HG03097 (cell line): ENCODE measurements at regions not wholly inside any gene's neighbourhood (a gene's known extent, or its start where the extent isn't known, plus 50 kb on each side); places are given as distances from the start of the nearest gene placed in this dataset.
"Not testable (repeated sequence)": the region's sequence is repeated elsewhere in the genome, so short reads cannot be mapped to it uniquely, and the experiment has no call there.

ENCODE experiments used
- ATAC-seq: cut with Tn5 transposase; IDR thresholded peaks from one replicate; pipeline ENCODE4 v1.9.1; 2021; ENCODE audit not compliant: unreplicated experiment, low FRiP score

- ATAC-seq, result no peak
Measured at GRCh38 chr12:91651728-91652127, 469.1 kb upstream of the DCN start.

- no peak for ATAC-seq
Measured at GRCh38 chr12:91643763-91644162, 461.1 kb upstream of the DCN start.

DNA sequence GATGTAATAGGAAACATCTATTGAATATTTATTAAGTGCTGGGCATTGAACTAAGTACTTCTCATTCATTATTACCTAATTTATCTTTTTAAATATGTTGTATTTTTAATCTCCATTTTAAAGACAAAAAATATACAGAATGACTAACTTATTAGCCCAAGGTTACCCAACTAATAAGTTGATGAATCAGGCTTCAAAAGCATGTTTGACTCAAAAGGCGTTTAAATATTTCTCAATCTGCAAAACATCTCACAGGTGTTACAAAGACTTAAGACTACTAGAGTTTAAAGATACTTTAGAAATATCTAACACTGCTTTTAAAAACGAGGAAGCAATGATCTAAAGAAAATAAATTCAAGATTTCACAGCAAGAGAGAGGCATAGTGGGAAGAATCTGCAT lies 457.4 kb upstream of the DCN start:
- no peak for ATAC-seq

- no peak for ATAC-seq
Measured at GRCh38 chr12:91639327-91639726, 456.7 kb upstream of the DCN start.

DNA sequence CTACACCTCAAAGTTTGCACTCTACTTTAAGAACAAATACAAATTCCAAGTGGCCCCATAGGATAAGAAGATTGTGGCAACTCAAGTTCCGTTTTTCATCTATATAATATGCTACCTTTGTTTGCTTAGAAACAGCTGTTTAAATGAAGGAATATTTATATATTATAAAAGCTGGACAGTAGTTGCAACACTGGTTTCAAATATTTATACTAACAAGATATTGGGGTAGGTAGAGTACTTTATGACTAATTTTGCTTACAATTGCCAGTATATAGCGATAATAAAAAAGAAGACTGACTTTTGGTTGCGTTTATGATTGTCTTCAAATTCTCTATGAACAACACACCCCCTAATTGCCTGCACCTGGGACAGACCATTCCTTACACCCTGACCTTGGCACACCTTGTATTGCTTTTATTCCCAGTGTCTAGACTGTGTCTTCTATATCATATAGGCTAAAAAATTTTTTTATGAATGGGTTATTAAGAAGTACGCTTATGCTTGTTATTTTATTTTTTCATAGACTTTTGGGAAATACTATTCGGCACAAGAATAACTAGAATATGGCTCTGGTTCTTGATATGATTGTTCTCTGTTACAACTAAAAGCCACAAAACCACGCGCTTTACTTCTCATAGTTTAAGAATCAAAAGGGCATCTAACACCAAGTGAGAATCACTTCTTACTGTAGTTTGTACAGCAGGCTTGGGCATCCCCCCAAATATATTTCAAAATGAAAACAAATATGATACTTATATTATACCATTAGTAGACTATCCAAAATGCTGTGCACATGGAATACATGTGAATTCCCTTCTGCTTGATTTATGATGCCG lies 455.4 kb upstream of the DCN start:
- no peak for ATAC-seq

- no peak for ATAC-seq
Measured at GRCh38 chr12:91636721-91637120, 454.1 kb upstream of the DCN start.

DNA sequence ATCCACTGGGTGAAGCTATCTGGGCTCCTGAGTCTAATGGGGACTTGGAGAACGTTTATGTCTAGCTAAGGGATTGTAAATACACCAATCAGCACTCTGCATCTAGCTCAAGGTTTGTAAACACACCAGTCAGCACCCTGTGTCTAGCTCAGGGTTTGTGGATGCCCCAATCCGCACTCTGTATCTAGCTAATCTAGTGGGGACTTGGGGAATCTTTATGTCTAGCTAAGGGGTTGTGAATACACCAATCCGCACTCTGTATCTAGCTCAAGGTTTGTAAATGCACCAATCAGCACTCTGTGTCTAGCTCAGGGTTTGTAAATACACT lies 451.7 kb upstream of the DCN start:
- not testable (repeated sequence) for ATAC-seq

DNA sequence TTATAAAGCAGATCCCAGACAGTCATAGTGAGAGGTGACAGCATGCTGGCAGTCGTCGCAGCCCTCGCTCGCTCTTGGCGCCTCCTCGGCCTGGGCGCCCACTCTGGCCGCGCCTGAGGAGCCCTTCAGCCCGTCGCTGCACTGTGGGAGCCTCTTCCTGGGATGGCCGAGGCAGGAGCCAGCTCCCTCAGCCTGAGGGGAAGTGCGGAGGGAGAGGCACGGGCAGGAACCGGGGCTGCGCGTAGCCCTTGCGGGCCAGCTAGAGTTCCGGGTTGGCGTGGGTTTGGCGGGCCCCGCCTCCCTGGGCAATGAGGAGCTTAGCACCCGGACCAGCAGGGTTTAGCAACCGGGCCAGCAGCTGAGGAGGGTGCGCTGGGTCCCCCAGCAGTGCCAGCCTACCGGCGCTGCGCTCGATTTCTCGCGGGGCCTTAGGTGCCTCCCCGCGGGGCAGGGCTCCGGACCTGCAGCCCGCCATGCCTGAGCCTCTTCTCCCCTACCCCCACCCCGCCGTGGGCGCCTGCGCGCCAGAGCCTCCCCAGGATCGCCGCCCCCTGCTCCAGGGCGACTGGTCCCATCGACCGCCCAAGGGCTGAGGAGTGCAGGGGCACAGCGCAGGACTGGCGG lies 451.2 kb upstream of the DCN start:
- no peak for ATAC-seq

- ATAC-seq, result no peak
Measured at GRCh38 chr12:91633206-91633605, 450.6 kb upstream of the DCN start.

DNA sequence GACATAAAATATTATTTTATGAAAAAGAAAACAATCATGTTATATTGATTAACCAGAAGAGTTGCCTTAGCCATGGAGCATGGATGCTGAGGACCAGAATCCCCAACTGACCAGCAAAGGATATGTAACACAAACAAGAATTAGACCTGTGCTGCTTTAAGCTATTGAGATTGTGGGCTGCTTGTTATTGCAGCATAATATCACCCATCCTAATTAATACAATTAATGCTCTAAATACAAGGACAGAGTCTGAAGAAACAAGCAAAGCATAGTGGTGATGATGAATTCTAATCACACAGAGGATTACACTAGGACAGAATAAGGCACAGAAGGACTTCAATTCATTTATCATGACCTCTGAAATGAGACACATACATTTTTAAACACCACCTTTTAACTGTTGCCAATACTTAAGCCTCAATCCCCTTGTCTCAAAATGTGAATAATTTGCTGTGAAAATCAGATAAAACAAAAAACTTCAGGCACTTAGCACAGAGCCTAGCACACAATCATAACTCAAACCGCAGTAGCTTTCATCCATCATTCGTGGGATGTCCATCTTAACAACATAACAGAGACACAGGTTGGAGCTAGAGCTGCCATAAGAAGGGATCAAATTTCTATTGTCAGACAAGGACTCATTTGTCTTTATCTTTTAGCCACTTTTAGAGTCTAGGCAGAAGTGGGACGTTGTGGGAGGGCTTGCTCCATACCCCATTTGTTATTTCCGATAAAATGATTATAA lies 449.6 kb upstream of the DCN start:
- no peak for ATAC-seq

DNA sequence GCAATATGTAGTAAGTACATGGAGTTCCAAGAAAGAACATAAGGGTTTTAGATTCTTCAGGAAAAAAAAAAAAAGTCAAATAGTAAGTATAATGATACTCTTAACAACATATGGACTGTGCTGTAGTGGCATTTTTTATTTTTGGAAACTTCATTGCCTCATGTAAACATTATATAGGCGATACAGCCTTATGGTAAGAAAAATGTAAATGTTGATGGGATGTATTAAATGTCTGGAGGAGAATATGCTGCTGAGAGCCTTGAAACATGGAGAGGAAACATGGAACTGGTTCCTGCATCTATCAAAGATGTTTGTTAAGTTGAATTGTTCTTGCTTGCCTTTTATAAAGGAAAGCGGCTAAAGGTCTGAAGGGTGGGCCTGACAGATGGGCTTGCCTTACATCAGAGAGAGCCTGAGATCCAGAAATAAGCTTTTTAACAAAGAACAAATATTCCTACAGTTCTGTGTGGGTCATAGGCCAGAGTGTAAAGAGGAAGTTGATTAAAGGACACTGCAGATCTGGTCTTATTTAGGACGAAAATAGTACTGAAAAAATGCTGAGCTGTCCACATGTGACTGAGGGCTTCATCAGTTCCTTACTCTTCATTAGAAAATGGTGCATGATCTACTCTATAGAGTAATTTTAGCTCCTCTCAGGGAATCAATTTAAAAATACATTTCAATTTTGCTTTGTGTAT lies 448.1 kb upstream of the DCN start:
- no peak for ATAC-seq

DNA sequence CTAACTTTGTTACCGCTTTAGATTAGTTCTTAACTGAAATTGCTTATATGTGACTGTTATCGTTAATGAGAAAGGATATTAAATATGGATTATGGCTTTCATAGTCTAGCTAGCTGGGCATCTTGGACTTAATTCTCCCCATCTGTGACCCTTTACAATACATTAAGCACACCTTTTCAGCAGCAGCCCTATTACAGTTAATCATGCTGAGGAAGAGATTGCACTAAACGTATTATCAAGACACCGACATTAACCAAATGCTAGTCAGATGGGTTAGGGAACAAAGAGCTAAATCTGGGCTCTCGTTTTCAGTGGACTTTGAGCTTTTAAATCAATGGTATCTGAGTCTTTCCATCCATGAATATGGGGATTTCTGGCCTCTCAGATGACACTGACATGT lies 447.5 kb upstream of the DCN start:
- no peak for ATAC-seq

- no peak for ATAC-seq
Measured at GRCh38 chr12:91629440-91629839, 446.8 kb upstream of the DCN start.

DNA sequence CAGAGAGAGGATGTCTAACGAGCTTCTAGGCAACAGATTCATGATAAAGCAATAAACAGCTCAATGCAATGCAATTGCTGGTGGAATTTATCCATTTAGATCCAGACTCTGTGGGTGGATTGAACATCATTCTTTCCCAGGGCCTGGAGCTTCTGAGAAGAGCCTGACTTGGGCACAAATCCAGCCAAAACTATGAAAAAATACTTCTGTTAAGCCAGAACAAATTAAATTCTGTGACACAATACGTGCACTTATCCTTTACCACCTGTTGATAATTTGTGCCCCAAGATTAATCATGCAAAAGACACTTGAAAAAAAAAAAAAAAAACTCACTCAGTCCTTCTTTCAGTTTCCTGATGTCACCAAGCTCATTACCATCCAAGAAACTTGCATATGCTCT lies 446.0 kb upstream of the DCN start:
- ATAC-seq, result no peak

GRCh38 chr12:91627225-91627624 lies 444.6 kb upstream of the DCN start:
- ATAC-seq, result no peak

DNA sequence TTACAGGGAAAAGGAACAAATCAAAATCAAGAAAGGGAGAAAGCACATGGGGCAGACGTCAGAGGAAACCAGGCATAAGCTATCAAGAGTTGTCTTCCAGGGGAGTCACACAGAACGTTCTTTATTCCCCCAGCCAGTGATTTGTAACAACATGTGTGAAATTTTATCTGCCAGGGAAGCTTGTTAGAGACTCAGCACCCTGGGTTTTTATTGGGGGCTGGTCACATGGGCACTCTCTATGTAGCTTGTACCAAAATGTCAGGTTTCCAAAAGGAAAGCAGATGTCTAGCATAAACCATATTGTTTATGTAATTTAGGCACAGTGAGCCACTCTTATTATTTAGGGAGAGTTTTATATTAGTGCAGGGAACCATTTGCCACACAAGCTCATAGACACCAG lies 440.4 kb upstream of the DCN start:
- ATAC-seq, result no peak

DNA sequence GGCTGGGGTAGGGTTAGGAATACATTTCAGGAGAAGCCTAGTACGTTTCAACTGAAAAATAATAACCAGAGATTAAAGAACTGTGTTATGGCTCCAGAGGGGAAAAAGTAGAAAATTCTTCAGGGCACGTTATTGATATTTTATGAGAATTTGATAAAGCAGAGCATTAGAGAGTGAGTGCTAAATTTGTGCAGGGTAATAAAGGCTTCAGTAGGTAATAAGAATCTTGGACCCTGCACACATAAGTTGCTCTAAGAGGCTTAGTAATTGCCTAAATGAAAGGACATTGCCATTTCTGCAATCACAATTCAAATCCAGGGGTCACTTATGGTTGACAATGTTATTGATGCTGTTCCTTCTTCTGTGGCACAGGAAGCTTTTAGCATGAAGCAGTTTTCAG lies 439.4 kb upstream of the DCN start:
- ATAC-seq, result no peak

GRCh38 chr12:91620992-91621391 lies 438.4 kb upstream of the DCN start:
- ATAC-seq, result no peak

DNA sequence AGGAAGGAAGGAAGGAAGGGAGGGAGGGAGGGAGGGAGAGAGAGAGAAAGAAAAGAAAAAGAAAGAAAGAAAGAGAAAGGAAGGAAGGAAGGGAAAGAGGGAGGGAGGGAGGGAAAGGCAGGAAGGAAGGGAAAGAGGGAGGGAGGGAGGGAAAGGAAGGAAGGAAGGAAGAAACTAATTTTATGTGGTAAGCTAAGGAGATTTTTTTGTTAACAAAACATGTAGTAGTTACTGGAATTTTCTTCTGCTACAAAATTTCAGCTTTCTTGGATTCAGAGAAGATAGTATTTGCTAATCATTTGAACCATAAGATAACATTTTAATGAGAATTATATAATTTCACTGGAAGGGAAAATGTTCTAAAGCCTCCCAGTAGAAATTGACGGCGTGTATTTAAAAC lies 437.8 kb upstream of the DCN start:
- ATAC-seq, result no peak

DNA sequence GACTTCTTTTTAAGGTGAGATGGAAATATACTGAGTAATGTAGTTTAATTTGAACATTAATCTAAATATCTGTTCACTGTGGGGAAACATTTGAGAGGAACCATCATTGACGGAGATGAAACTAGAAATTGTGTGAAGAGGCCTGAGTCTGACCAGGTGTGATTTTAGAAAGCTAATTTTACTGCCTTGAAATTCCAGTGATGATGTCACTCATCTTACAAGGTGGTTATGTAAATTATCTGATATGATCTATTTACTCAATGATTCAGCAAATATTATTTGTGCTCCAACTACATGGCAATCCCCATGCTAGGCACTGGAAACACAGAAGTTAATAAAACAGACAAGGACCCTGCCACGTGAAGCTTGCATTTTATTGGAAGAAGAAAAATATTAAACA lies 435.7 kb upstream of the DCN start:
- ATAC-seq, result no peak

- ATAC-seq, result no peak
Measured at GRCh38 chr12:91617818-91618217, 435.2 kb upstream of the DCN start.
